GM18498 (cell line): ENCODE measurements at regions not wholly inside any gene's neighbourhood (a gene's known extent, or its start where the extent isn't known, plus 50 kb on each side); places are given as distances from the start of the nearest gene placed in this dataset.

Source experiments
- ATAC-seq: cut with Tn5 transposase; IDR thresholded peaks from one replicate; pipeline ENCODE4 v1.9.1; 2021; ENCODE audit warnings: mild to moderate bottlenecking, moderate library complexity; ENCODE audit not compliant: unreplicated experiment

GRCh38 chr10:44845361-44846175, 65.6 kb upstream of the TMEM72 start:
- ATAC-seq: no peak

DNA sequence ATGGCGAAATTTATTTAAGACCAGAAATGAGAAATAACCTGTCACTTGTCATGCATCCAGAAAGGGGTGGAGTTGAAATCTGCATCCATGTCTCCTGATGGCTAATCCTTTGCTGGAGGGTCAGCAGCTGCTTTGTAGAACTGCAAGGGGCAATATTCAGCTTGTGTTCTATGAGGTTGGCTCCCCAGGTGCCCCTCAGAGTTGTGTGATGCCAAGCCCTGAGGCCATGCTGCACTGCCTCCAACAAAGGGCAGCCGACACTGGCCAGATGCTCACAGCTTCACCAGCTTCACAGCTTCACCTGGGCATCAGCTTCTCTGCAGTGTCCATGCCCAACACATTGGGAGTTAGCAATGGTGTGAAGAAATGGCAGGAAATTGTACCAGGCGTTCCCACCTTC, 64.0 kb upstream of the TMEM72 start:
- ATAC-seq: no peak

- no peak for ATAC-seq
Measured at GRCh38 chr10:44848211-44848610, 62.9 kb upstream of the TMEM72 start.

GRCh38 chr10:44849936-44850335, 61.2 kb upstream of the TMEM72 start:
- no peak for ATAC-seq

DNA sequence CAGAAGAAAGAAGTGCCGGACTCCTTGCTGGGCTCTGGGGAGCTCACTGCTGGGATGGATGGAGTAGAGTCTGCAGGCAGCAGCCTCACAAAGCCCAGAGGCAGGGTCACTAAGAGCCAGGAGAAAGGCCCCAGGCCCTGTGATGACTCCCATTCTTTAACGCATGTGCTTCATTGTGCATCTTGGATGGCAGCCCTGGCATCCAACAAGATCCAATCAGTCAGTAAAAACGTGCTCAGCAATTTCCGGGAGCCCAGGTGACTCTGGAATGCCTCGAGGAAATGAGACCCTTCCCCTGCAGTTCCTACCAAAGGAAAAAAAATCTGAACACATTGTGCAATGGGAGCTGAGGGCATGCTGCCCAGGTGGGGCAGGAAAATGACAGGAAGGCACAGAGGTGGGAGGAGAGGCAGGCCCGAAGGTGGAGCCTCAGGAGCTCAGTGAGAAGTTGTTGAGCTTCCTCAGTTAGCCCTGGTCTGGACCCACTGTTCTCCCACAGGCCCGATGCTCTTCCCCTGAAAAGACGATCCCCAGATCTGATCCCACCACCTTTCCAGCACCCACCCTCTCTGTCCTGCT, 60.7 kb upstream of the TMEM72 start:
- ATAC-seq: no peak

GRCh38 chr10:44851413-44851812, 59.7 kb upstream of the TMEM72 start:
- ATAC-seq: no peak

DNA sequence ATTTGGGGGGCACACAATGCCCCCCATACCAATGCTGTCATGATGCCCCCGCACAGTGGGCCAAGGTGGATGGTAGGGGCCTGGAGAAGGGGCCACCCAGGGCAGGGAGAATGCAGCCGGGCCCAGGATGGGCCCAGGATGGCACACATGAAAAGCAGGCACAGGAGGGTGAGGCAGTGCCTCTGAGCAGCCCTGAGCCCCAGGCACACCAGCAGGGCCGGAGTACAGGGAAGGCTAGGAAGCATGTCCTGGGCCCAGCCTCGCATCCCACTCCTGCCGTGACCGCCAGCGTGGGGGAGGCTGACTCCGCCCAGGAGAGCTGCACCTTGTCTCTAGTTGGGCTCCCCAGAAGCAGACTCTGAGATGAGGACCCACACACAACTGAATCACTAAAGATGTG, 59.3 kb upstream of the TMEM72 start:
- ATAC-seq: no peak

DNA sequence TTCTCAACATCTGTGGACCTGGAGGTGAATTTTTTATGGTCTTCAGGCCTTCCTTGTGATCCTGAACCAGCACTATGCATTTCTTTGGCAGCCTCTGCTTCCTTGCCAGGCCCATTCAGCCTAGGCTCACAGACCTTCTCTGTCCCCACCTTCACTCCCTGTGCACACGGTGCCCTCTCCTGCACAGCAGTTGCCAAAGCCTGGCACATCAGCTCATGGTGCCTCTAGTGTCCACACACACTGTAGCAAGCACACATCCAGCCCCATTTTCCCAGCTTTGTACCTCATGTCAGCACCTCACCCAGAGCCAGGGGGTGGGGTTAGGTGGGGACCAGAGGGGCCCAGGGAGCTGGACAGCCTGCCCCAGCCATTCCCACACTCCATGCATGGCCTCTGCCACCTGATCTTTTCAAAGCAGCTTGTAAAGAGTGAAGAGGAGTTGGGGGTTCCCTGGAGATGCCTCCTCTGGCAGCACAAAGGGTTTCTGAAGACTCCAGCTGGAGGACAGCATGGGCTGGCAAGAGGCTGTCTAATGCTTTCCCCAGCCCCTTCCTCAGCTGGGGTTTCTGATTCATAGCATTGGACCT, 57.9 kb upstream of the TMEM72 start:
- ATAC-seq: no peak

DNA sequence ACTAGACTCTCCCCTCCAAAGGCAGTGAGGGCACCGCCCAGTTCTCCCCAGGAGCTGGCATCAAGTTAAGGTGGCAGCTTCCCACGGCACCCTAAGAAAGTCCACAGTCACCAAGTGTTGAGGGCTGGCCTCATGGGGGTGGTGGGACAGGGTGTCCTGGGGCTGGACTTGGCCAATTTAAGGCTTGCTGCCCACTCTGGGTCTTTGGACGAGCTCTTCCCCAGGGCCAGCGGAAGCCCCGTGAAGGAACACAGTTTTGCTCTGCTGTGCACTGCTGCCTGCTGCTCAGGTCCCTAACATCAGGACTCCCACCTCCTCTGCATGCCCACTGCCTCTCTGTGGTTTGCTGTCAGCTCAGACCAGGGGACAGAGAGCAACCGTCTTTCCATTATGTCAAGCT, 57.3 kb upstream of the TMEM72 start:
- ATAC-seq: no peak

- no peak for ATAC-seq
Measured at GRCh38 chr10:44854693-44855350, 56.3 kb upstream of the TMEM72 start.

GRCh38 chr10:44856696-44857095, 54.4 kb upstream of the TMEM72 start:
- ATAC-seq: no peak

- peak; percentile 84 for ATAC-seq
Measured at GRCh38 chr10:44857363-44858016, 53.6 kb upstream of the TMEM72 start.

GRCh38 chr10:44858017-44858371, 53.1 kb upstream of the TMEM72 start:
- no peak for ATAC-seq

GRCh38 chr10:44858988-44859387, 52.1 kb upstream of the TMEM72 start:
- no peak for ATAC-seq

- ATAC-seq: no peak
Measured at GRCh38 chr10:44859546-44860285, 51.4 kb upstream of the TMEM72 start.

GRCh38 chr10:44860811-44861736, 50.1 kb upstream of the TMEM72 start:
- ATAC-seq: no peak
